ENCODE measurements at regions not wholly inside any gene's neighbourhood (a gene's known extent, or its start where the extent isn't known, plus 50 kb on each side); places are given as distances from the start of the nearest gene placed in this dataset.

- intact Hi-C loops (cut with micrococcal nuclease) = loop anchor here (1.0 to 5.0 kb wide), 3 partner anchors 37 to 245 kb away; no protein-coding TSS in a partner anchor
- no peak overlapping the region for H3K27ac Mint-ChIP-seq
- Histone ChIP-seq H3K27me3 (ENCODE audit: control insufficient read depth, insufficient read depth, low read length) (no peaks in the 10 kb centered on the region), H3K4me1 (ENCODE audit: control insufficient read depth, insufficient read depth, low read length) (peaks cover 16% of the 10 kb centered on the region), H3K36me3 (ENCODE audit: control insufficient read depth, insufficient read depth, low read length) (no peaks in the 10 kb centered on the region), H3K27ac (ENCODE audit: low read length) (no peak overlapping the region), H3K9me3 (ENCODE audit: control insufficient read depth, insufficient read depth, low read length) (no peaks in the 10 kb centered on the region), H3K4me3 (ENCODE audit: low read length) (no peak overlapping the region)
- TF ChIP-seq, protein P1, sequence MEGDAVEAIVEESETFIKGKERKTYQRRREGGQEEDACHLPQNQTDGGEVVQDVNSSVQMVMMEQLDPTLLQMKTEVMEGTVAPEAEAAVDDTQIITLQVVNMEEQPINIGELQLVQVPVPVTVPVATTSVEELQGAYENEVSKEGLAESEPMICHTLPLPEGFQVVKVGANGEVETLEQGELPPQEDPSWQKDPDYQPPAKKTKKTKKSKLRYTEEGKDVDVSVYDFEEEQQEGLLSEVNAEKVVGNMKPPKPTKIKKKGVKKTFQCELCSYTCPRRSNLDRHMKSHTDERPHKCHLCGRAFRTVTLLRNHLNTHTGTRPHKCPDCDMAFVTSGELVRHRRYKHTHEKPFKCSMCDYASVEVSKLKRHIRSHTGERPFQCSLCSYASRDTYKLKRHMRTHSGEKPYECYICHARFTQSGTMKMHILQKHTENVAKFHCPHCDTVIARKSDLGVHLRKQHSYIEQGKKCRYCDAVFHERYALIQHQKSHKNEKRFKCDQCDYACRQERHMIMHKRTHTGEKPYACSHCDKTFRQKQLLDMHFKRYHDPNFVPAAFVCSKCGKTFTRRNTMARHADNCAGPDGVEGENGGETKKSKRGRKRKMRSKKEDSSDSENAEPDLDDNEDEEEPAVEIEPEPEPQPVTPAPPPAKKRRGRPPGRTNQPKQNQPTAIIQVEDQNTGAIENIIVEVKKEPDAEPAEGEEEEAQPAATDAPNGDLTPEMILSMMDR (IDR thresholded peaks at IDR 0.05) = no peak
- peaks cover 0 to 8% of the 10 kb centered on the region in 2 donors for H3K4me1 Mint-ChIP-seq
- no peaks in the 10 kb centered on the region for H3K36me3 Mint-ChIP-seq
- 92% methylated on average over 4 of the region's 4 CpGs for WGBS (ENCODE audit: insufficient coverage)
- no peak overlapping the region for H3K4me3 Mint-ChIP-seq
- no peaks in the 10 kb centered on the region for H3K9me3 Mint-ChIP-seq
- no peak for DNase-seq
- ATAC-seq = no peak
- H3K27me3 Mint-ChIP-seq (ENCODE audit: low read depth in 2 of 2) = no peaks in the 10 kb centered on the region
These were observed 65.5 kb downstream of the GGTLC2 start for GRCh38 chr22:22709719-22710445.

DNA sequence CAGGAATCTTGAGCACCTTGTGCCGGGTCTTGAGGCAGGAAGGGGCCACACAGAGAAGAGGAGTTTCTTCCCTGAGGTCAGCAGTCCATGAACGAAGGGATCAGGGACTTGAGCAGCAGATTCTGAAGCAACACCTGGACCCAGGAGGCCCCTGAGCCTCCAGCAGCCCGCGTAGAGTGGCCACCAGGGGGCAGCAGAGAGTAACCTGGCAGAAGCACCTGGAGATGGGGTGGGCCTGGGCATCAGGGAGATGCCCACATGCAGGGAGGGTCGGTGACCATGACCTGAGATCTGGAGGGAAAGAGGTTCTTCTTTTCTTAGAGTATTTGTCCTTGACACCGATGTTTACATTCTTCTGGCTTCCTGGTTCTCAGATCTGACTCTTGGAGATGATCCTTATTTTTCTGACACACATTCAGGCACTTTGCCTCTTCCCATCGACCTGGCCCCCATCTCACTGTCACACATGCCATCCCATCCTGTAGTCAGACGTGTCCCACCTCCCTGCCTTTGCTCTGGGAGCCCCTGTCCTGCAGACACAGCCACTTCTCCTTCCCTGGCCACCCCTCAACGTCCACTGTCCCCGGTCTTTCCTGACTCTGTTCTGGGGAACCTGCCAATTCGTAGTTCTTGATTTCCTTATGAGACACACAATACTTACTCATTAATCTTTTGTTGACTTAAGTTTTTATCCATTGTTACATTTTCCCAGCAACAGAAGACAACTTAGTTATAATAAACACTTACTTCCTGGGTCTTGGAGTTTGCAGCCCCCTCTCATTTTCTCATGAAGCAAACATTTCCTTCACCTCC, 66.5 kb downstream of the GGTLC2 start:
- Mint-ChIP-seq H3K9me3 (no peaks in the 10 kb centered on the region), H3K36me3 (no peaks in the 10 kb centered on the region), H3K27ac (peak overlapping the region; percentile 8 to 60), H3K4me1 (peaks cover 0 to 14% of the 10 kb centered on the region in 2 donors), H3K27me3 (ENCODE audit: low read depth in 2 of 2) (no peaks in the 10 kb centered on the region), H3K4me3 (peak overlapping the region; percentile 55)
- 30% methylated on average over 11 of the region's 11 CpGs for WGBS (ENCODE audit: insufficient coverage)
- H3K9me3 ChIP-seq (ENCODE audit: control insufficient read depth, insufficient read depth, low read length) = no peaks in the 10 kb centered on the region
- H3K27ac ChIP-seq (ENCODE audit: low read length) = no peak overlapping the region
- H3K36me3 ChIP-seq (ENCODE audit: control insufficient read depth, insufficient read depth, low read length) = no peaks in the 10 kb centered on the region
- intact Hi-C loops (cut with micrococcal nuclease) = loop anchor here (1.0 to 5.0 kb wide), 3 partner anchors 36 to 244 kb away; no protein-coding TSS in a partner anchor
- H3K4me1 ChIP-seq (ENCODE audit: control insufficient read depth, insufficient read depth, low read length) = peaks cover 23% of the 10 kb centered on the region
- ATAC-seq (peak; percentile 57 to 82 (median 81)), DNase-seq (peak; percentile 82 to 86)
- TF ChIP-seq, protein P1 (IDR thresholded peaks at IDR 0.05) = peak; percentile 99
- no peaks in the 10 kb centered on the region for H3K27me3 ChIP-seq (ENCODE audit: control insufficient read depth, insufficient read depth, low read length)
- H3K4me3 ChIP-seq (ENCODE audit: low read length) = no peak overlapping the region

- H3K27ac Mint-ChIP-seq = peak overlapping the region in 1 of 2 donors; percentile 8
- no peaks in the 10 kb centered on the region for H3K36me3 Mint-ChIP-seq
- H3K4me1 Mint-ChIP-seq = peaks cover 0 to 14% of the 10 kb centered on the region in 2 donors
- H3K4me3 ChIP-seq (ENCODE audit: low read length) = no peak overlapping the region
- no peak for DNase-seq
- no peak overlapping the region for H3K4me3 Mint-ChIP-seq
- ATAC-seq = no peak
- peaks cover 23% of the 10 kb centered on the region for H3K4me1 ChIP-seq (ENCODE audit: control insufficient read depth, insufficient read depth, low read length)
- 97% methylated on average over 5 of the region's 5 CpGs for WGBS (ENCODE audit: insufficient coverage)
- intact Hi-C loops (cut with micrococcal nuclease) = loop anchor here (2.0 to 5.0 kb wide), 2 partner anchors 36 to 243 kb away; no protein-coding TSS in a partner anchor
- no peaks in the 10 kb centered on the region for H3K27me3 Mint-ChIP-seq (ENCODE audit: low read depth in 2 of 2)
- TF ChIP-seq, protein P1 (IDR thresholded peaks at IDR 0.05) = no peak
- H3K9me3 Mint-ChIP-seq = no peaks in the 10 kb centered on the region
- no peaks in the 10 kb centered on the region for H3K9me3 ChIP-seq (ENCODE audit: control insufficient read depth, insufficient read depth, low read length)
- H3K36me3 ChIP-seq (ENCODE audit: control insufficient read depth, insufficient read depth, low read length) = no peaks in the 10 kb centered on the region
- no peak overlapping the region for H3K27ac ChIP-seq (ENCODE audit: low read length)
- no peaks in the 10 kb centered on the region for H3K27me3 ChIP-seq (ENCODE audit: control insufficient read depth, insufficient read depth, low read length)
These were observed 67.1 kb downstream of the GGTLC2 start for GRCh38 chr22:22711532-22711913.
